Forelimb muscle (tissue), 1 donor: ENCODE measurements at regions not wholly inside any gene's neighbourhood (a gene's known extent, or its start where the extent isn't known, plus 50 kb on each side); places are given as distances from the start of the nearest gene placed in this dataset.

ENCODE experiments used
- DNase-seq: peaks from one replicate; pipeline ENCODE4 v3.0.0-alpha.2; 2013; ENCODE audit warnings: low read depth

DNA sequence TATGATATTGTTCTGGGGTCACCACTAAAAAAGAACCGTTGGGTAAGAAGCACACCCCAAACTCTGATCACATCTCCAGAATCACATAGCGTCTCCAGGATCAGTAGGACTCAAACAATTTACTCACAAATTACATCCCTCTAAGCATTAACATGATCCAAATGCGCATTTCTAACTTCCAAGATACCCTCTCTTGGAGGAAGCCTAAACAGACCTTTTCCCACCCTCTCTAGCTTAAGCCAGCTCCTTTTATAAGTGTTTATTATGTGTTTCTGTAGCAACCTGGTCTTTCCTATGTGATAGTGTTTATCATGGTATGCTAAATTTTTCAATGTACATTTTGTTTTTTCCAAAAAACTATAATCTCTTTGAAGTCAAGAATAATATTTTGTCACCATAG is 1846.5 kb downstream of the OLFM4 start:
- DNase-seq = no peak

DNA sequence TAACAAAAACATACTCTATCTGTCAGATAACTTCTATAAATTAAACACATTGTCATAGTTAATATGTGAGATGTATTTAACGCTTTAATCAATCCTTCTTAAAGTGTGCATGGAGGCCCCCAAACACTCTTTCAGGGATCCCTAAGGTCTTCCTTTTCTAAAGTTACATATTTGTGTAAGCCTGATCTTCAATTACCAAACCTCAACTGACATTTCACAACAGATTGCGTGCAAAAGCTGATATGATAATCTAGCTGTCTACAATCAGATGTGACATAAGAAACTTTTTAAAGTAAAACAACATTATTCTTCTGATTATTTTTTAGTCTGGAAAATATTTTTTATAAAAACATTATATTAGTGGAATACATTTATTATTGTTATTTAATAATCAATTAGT is 1850.4 kb downstream of the OLFM4 start:
- no peak for DNase-seq

DNA sequence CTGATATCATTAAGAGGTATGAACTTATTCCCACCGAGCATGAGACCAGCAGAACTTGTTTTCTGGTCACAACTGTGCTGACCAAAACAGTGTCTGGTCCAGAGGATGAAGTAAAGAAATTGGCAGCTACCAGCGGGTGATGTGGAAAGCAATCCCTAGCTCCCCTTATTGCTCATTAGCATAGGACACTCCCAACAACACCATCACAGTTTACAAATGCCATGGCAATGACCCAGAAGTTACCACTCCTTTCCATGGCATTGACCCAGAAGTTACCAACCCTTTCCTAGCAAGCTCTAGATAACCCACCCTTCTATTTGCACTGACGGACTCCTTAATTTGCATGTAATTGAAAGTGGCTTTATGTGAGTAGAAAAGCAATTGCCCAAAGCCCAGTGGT is 1856.1 kb downstream of the OLFM4 start:
- DNase-seq = no peak

DNA sequence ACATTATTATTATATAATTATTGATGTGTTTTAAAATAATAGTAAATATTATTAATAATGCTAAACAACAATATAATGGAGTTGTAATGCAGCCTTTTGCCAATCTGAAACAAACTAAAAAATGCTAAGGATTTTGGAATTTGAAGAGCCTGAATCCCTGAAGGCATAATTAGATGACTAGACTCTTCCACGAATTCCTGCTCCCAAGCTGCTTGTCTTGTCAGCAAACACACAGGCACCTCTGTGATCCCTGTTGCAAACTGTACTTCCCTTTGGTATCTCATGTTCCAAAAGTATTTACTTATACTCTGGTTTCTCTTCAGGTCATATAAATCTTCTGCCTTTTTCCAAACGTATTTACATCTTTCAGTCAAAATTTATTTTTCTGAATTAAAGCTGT is 1862.4 kb downstream of the OLFM4 start:
- DNase-seq = no peak

DNA sequence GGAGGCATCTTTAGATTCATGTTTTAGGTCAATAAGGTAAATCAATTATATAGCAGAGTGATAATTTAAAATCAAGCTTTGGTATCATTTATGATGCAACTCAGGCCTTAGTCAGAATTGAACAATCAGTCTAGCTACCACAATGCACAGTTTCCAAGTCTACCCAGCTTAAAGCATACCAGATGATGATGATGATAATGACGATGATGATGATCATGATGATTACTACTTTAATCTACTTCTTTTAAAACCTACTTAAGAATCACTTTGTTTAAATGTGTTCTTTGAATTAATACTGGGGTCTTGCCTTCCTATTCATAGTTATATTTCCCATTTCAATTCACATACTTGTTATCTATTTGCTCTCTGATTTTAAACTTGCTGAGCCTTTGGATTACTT is 1872.7 kb downstream of the OLFM4 start:
- DNase-seq = no peak

DNA sequence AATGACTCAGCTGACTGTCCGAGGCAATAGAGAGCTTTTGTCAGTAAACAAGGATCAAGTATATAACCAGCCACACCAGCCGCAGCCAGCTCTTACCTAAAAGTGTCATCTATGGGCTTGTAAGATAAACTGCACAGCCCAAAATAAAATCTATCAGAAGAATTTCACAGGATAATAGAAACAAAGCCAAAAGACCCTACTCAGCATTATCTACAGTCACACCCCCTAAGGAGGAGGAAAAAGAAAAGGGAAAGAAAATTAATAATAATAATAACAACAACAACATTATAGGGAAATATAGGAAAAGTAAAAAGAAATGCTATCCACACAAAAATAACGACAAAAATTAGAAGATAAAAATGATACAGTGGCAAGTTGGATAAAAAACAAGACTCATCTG is 1883.8 kb downstream of the OLFM4 start:
- no peak for DNase-seq

DNA sequence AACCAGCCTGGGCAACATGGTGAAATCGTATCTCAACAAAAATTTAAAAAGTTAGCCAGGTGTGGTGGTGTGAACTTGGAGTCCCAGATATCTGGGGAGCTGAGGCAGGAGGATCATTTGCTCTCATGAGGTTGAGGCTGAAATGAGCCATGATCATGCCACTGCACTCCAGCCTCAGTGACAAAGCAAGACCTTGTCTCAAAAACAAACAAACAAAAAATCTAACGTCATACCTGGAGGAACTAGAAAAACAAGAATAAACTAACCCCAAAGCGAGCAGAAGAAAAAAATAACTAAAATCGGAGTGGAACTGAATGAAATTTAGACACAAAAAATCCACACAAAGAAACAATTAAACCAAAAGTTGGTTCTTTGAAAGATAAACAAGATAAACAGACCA is 1885.1 kb downstream of the OLFM4 start:
- DNase-seq = no peak

DNA sequence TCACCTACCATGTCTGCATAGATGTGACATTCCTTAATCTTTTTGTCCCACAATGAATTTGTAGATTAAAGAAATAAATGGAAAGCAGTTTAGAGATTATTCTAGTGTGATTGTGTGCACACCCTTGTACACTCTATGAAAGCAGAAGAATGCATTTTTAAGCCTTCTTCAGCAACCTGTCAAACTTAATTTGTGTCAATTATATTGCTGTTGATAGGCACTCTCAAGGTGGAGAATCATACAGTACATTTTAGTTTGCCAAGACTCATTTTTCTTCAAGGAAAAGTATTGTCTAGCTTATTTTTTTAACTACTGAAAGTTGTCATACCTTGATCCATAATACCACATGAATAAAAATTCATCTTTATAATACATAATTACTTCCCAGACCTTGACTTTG is 1898.9 kb downstream of the OLFM4 start:
- DNase-seq = no peak

DNA sequence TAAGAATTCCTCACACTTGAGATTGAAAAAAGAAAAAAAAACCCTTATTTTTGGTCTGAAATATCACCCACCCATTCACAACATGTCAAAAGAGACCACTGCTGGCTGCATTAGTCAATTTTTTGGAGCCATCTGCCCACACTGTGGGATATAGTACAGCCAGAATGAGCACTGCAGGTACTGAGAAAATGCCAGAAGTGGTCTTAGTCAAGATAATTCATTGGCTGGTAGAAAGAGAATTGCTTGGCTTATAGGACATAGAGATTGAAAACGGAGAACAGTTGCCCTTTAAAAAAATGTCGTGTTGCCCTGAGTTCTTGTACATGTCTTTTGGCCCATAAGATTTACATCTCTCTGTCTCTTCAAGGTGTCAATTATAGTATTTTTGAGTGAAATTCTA is 1899.5 kb downstream of the OLFM4 start:
- no peak for DNase-seq

DNA sequence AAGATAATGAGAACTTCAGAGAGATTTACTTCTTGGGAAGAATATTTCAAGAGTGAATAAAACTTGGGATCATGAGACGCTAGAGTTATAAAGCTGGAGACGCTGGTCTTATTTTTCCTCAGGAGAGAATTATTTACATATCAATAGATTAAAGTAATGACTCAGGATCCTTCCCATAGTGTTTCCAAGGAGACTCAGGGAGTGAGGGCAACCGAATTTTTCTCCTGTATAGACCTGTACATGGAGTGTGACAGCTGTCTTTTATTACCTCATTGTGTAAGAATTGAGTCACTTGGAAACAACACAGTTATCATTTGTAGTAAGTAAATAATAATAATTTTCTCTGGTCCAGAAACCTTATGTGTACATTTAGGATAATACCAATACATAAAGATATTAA is 1905.5 kb downstream of the OLFM4 start:
- no peak for DNase-seq

DNA sequence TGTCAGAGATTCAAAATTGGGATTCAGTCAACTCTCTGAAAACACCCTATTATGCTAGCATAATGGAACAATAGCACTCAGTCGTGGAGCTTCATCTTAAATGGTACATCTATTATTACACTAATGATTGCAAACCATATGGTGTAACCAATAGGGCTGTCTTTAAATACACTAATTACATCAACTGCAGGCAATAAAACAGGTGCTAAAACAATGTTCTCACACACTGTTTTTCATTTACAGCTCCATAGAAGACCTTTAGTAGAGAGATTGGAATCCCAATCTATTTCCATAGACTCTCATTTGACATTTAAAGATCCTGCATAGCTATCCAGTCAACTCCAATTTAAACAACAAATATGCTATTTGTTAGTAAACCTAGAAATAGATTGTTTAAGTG is 1917.4 kb downstream of the OLFM4 start:
- DNase-seq = no peak

DNA sequence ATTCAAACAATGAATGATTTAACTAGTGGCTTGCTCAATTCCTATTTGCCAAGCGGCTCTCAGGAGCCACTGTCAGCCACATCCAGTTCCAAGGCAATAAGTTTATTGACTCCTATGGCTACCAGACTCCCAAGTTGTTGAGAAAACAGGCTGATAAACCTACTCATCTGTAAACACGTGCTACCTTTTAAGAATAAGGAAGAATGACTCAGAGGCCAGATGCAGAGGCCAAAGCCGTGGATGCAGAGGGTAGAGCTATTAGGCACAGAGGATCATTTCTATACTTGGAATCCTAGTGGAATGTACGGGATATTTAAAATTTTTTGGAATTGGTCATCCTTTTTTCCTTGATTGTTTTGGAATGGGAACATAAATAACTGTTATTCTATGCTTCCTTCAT is 1921.1 kb downstream of the OLFM4 start:
- no peak for DNase-seq

DNA sequence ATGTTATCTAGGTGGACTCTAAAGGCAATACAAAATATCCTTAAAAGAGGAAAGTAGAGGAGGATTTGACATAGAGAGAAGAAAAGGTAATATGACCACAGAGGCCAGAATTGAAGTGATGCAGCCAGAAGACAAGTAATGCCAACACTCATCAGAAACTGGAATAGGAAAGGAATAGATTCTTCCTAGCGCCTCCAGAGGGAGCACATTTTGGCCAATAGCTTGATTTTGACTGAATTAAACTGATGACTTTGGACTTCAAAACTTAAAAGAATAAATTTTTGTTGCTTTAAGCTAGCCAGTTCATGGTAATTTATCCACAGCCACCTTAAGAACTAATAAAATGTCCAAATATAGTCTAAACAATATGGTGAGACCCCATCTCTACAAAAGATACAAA is 1921.9 kb downstream of the OLFM4 start:
- no peak for DNase-seq

DNA sequence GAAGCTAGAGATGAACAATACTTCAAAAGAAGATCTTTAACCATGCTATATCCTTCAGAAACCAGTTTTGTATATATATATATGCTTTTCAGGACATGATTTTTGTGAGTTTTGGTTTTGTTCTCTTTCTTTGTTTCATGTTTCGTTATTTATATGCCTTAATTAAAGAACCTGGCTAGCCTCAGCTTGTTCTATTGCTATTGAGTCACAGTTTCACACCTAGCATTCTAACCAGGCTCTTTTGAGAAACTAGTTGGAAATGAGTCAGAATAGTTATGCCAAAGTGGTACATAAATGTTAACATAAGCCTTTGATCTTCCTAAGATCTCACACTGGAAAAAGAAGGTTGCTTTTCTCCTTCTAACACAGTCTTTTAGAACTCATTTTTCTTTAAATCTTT is 1925.2 kb downstream of the OLFM4 start:
- no peak for DNase-seq

DNA sequence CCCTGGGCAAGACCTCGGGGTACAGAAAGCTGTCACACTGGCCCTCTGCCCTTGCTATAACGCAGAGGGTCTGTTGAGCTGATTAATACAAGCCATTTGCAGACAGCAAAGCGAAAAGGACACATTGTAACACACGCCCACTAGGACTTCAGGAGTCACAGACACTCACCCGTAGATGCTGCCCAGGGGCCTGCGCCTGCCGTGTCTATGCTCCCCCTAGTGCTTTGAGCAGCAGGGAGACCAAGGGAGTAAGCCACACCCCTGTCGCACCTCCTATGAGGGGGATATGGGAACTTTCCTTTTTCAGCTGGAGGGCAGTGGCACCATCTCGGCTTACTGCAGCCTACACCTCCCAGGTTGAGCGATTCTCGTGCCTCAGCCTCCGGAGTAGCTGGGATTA is 1930.2 kb downstream of the OLFM4 start:
- DNase-seq = no peak

DNA sequence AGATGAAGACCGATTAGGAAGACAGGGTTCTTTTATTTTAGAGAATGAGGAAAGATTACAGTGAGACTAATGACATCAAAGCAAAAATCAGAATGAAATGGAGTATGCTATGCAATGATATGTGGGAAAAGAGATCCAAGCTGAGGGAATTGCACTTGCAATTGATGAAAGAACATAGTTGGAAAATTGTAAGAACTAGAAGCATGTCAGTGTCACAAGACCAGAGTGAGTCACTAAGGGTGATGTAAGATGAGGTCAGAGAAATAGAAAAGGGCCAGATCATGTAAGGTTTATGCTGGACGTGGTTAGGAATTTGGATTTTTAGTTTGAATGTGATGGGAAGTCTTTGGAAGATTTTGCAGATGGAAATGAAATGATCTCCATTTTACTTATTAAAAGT is 1937.3 kb downstream of the OLFM4 start:
- DNase-seq = no peak

DNA sequence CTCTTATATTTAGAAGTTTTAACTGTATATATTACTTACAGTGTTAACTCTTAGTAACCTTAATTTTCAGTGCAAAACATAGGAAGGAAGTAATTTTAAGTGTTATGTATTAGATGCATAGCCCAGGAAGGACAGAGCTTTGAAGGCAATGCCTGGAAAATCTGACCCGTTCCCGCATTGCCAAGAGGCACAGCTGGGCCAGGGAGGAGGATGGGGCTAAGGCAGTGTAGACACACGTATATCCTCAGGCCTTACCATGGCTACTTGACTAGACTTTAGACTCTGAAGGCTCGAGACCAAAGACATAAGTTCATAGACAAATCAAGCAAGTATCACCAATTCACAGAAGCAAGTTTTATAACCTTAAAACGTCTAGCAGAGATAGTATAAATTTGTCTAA is 1944.2 kb downstream of the OLFM4 start:
- DNase-seq = no peak

DNA sequence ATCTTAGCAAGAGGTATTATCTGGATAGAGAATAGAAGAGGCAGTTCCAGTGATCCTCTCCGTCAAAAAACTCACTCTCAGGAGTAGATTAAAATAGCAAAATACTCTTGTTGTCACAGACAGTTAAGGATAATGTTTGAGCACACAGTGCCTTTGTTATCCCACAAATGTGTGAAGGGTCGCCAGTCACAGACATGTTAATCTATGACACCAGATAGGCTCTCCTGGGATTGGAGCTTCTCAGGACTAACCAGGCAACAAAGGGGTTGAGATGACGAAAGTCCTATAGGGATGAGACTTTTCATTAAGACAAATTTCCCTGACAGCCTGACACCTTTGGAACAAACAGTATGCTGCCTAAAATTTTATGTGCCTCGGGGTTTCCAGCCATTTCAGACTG is 1947.1 kb downstream of the OLFM4 start:
- no peak for DNase-seq

DNA sequence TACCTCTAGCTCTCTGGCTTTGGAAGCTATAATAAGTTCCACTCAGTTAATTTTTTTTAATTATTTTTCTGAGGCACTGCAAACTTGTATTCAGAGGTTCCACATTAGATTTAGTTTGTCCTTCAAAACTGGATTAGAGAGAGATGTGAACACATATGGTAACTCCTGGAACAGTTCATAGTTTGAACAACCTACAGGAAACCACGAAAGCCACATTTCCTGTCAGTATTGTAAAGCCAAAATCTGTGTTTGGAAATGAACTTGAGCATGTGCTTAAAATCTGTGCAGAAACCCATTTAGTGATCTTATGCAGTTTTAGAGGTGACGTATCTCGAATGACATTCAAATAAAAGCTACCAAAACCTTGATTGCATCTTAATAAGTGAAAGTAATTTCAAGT is 1952.0 kb downstream of the OLFM4 start:
- DNase-seq = no peak

DNA sequence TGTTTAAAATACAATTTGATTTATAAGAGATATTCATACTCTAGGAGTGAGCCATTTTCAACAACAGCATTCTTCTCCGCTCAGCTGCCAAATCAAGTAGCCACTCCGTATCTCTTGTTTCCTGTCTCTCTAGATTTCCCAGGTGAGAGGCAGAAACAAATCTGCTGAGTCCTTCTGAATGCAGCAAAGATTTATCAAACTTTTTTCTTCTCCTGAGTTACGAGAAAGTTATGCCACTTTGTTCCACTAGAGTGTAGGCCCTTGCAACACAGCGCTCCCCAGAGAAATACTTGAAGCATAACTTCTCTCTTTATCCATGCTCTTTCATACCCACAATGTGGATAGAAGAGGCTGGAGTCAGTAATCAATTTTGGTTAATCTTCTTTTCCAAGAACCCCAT is 1960.8 kb downstream of the OLFM4 start:
- no peak for DNase-seq

DNA sequence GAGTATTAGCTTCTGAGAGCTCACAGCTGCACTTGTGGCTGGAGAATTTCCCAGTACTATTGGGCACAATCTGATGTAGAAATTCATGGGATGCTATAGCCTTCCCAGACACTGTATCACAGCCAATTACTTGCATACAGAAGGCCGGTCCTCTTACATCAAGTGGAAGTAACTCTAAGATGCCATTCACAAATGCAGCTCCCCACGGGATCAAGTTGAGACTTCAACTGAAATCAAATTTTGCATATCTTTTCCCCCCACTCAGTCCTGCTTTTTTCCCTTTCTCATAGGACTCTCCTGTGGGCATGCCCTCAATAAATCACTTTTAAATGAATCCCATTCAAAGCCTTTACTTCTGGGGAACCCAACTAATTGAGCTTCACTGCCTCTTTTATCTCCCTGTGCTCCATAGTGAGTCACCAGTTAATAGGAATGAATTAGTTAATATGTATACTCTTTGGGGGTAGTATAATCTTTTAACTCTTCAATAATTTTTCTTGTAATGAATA is 1970.8 kb downstream of the OLFM4 start:
- no peak for DNase-seq

DNA sequence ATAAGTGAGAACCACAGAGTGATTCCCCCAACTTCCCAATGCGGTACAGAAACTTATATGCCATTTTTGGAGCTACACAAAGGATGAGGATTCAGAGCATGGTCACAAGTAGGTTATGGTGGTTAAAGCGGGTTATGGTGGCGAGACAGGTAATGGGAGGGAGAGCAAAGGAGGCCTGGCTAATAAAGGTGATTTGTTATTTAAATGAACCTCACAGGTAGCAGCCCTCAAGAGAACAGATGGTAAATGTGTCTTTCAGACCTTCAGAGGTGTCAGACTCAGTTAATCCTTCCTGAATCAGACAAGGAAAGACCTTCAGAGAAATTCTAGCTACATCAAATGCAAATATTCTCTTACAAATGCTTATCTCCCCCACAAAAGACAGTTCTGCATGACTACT is 1971.4 kb downstream of the OLFM4 start:
- DNase-seq = no peak

DNA sequence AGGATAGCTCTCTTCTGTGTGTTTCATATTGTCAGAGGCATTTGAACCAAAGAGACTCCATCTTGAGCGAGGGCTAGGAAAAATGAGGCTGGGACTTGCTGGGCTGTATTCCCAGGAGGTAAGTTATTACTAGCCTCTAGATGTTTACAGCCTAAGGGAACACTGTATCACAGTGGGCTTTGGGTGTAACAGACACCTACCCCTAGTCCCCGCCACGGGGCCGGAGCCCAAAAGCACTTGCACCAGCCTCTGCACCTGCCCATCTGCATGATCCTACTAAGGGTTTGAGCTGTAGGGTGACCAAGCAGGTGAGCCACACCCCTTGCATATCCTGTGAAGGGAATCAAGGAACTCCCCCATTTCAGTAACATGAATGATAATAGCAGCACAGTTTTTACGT is 1972.2 kb downstream of the OLFM4 start:
- no peak for DNase-seq

DNA sequence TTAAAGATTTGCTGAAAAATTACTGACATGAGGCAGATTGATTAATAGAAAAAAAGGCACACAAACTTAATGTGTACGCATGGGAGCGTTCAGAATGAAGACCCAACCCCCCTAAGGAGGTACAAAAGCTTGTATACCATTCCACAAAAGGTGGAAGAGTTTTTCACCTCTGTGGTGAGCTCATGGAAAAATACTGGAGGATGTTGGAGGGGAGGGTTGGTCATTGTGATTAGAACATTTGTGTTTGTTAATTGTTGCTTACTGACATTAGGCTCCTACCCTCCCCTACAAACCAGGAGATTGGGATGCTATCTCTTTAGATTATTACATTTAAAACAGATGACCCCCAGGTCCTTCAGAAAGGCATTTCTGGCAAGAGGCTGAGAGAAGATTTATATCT is 1973.3 kb downstream of the OLFM4 start:
- no peak for DNase-seq

DNA sequence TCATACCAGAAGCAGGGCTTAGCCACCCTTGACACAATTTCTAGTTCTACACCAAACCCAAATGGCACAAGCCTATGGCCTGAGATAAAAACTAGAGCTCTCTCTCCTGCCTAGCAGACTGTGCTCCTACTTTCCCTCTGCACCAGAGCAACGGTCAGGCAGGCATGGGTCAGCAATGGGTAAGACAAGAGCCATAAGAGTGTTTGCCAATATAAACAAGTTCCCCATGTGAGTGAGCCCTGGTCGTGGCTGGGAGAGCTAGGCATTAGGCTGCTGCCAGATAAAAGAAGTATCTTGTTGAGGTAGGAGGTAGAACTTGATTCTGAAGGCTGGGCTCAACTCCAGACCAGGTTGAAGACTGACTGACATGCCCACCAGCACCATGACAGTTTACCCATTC is 1979.1 kb downstream of the OLFM4 start:
- no peak for DNase-seq
